RKO (cell line): ENCODE measurements at regions not wholly inside any gene's neighbourhood (a gene's known extent, or its start where the extent isn't known, plus 50 kb on each side); places are given as distances from the start of the nearest gene placed in this dataset.
"Not testable (repeated sequence)": the region's sequence is repeated elsewhere in the genome, so short reads cannot be mapped to it uniquely, and the experiment has no call there.

Source experiments
- DNase-seq: peaks from one replicate; pipeline ENCODE4 v3.0.0-alpha.2; 2016; ENCODE audit warnings: low spot score

- no peak for DNase-seq
Observed at GRCh38 chr10:25808372-25808771, 125.7 kb upstream of the MYO3A start.

GRCh38 chr10:25811052-25811685, 122.9 kb upstream of the MYO3A start:
- no peak for DNase-seq

DNA sequence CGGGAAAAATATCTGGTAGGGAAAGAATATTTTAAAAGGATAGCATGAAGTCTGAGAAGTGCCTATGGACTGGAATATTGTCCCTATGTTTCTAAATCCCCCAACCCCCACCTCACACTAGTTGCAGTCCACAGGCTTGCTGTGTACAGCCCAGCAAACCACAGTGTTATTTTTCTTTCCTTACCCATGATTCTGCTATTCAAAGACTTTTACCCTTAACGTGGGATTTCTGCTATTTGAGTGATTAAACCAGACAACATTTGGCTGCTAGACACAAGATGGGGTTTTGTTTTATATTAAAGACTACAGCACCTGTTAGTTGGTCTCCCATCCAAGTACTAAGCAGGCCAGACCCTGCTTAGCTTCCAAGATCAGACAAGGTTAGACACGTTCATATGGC, 120.5 kb upstream of the MYO3A start:
- DNase-seq, result no peak

GRCh38 chr10:25815236-25815635, 118.8 kb upstream of the MYO3A start:
- no peak for DNase-seq

DNA sequence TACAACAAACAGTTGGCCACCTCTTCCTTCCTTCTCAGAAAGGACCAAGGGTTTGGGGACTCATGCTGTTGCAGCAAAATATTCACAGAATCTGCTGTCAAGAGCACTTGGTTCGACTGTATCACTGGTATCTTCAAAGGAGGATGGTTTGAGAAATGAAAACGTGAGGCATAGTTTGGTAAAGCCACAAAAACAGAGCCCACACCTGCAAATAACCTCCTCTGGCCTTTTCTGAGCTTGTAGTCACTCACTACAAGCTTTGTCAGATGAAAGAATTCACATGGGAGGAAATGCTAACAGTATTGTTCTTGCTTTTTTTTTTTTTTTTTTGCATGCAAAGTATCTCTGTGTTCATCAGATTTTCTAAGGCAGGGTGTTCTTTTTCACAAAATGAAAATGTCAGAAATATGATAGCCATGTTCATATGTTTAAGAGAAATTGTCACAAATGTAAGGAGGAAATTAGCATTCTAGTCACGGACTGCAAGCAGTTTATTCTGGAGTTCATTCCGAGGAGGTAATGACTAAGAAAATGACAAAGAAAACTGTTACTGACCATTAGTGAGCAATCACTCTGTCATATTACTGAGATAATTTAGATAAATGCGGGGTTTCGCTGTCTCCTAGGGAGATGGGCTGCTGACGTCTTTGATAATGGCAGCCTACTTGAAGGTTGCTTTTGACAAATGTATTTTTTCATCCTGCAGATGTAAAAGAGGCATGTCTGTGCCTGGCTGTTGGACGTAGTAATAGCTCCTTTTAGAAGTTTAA, 117.8 kb upstream of the MYO3A start:
- peak; percentile 49 for DNase-seq

- no peak for DNase-seq
Observed at GRCh38 chr10:25817200-25817599, 116.8 kb upstream of the MYO3A start.

- no peak for DNase-seq
Observed at GRCh38 chr10:25818751-25819150, 115.3 kb upstream of the MYO3A start.

DNA sequence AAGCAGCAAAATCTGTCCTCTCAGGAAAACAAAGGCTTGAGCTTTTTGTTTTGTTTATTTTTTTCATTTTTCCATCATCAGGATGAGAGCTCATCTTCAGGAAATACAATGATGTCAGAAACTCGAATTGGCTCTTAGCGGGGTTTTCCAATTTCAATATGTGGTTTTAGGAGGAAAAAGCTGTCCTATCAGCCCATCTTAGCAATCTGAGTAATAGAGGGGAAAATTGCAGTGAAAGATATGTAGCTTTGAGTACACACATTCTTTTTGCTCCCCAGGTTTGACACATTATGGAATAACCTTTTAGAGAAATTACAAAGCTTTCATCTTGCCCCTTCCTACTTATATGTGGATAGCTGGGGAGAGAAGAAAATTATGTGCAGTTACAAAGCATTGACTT, 113.6 kb upstream of the MYO3A start:
- DNase-seq, result no peak

DNA sequence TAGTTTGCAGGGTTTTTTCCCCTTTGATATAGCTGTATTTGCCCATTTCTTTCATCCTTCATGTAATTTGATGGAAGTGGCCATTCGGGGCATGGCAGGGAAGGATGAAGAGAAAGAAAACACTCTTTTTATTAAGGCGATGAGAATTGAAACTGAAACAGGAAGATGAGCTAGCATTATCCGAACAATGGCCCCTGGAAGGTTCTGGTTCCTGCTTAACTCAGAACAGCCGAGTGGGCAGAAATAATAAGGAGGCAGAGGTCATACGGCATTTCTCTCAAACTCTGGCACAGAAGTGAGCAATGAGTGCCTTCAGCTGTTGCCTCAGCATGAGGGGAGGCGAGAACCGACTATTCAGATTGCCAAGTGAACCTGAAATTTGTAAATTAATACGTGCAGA, 113.2 kb upstream of the MYO3A start:
- no peak for DNase-seq

- DNase-seq, result no peak
Observed at GRCh38 chr10:25824050-25824449, 110.0 kb upstream of the MYO3A start.

DNA sequence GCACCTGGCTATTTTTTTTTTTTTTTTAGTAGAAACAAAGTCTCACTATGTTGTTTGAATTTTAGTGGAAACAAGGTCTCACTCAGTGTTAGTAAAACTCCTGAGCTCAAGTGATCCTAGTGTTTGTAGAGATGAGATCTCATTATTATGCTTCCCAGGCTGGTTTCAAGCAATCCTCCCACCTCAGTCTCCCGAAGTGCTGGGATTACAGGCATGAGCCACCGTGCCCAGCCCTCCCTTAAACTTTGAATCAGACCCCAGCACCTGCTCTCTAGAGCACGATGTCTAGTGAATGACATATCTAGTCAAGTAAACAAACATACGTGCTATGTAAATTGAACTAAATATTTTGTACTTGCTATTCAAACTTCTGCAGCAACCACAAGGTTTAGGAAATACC, 105.6 kb upstream of the MYO3A start:
- no peak for DNase-seq

GRCh38 chr10:25831080-25831479, 102.9 kb upstream of the MYO3A start:
- no peak for DNase-seq

- peak; percentile 59 for DNase-seq
Observed at GRCh38 chr10:25839683-25840082, 94.3 kb upstream of the MYO3A start.

DNA sequence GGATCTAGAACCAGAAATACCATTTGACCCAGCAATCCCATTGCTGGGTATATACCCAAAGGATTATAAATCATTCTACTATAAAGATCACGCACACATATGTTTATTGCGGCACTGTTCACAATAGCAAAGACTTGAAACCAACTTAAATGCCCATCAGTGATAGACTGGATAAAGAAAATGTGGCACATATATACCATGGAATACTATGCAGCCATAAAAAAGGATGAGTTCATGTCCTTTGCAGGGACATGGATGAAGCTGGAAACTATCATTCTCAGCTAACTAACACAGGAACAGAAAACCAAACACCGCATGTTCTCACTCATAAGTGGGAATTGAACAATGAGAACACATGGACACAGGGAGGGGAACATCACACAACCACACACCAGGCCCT, 93.2 kb upstream of the MYO3A start:
- not testable (repeated sequence) for DNase-seq

- DNase-seq, result no peak
Observed at GRCh38 chr10:25842146-25842545, 91.9 kb upstream of the MYO3A start.

DNA sequence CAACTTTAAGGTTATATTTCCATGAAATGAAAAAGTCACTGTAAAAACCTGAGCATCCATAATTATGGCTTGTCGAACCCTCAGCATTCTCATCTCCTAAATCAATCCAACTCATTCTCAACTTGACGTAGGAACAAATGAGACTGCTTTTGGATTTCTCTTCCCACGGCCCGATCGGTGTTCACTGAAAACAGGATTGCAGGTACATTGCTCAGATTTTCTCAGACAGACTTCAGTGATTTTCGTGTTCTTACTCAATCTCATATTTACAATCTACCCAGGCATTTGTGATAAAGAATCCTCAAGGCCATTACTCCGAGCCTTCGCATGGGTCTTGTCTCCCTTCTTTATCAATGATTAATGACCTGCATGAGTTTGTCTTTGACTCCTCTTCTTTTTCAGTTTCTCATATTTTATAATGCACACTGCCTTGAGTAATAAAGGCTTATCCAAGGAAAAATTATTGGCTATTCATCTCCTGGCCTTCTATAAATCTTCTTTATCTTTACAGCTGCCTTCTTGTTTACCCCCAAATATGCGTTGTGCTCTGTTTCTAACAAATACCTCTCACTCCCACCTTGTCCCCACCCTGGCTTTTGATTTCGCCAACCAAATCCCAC, 90.4 kb upstream of the MYO3A start:
- no peak for DNase-seq

DNA sequence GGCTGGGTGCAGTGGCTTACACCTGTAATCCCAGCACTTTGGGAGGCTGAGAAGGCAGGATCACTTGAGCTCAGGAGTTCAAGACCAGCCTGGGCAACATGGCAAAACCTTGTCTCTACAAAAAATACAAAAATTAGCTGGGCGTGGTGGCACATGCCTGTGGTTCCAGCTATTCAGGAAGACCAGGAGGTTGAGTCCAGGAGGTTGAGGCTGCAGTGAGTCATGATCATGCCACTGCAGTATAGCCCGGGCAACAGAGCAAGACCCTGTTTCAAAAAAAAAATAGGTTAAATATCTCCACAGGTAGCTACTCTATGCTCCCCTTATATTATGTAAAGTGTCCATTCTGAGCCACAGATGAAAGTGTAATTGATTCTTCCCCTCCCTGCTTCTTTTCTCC, 89.3 kb upstream of the MYO3A start:
- not testable (repeated sequence) for DNase-seq

DNA sequence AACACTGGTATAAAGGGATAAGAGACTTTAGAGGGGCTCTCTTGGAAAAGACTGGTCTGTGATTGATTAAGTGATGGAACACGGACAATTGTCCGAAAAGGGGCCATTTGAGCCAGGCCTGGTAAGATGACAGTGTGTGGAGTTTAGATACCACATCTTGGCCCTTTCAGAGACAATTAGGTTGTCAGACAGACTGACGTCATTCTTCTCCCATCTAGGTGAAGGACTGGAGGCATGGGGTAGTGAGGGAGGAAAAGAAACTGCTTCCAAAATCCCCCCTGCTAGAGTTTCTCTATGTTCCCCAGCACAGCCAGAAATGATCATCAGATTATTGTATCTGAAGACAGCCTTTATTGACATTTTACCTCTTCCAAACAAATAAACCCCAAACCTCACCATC, 84.8 kb upstream of the MYO3A start:
- no peak for DNase-seq

GRCh38 chr10:25849988-25850387, 84.0 kb upstream of the MYO3A start:
- DNase-seq, result no peak

DNA sequence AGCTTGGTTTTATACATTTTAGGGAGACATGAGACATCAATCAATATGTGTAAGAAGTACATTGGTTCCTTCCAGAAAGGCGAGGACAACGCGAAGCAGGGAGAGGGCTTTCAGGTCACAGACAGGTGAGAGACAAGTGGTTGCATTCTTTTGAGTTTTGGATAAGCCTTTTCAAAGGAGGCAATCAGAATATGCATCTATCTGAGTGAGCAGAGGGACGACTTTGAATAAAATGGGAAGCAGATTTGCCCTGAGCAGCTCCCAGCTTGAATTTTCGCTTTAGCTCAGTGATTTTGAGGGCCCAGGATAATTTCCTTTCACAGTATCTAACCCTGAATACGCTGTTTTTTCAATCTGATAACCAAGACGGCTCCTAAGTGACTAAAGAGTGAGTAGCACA, 82.5 kb upstream of the MYO3A start:
- no peak for DNase-seq

DNA sequence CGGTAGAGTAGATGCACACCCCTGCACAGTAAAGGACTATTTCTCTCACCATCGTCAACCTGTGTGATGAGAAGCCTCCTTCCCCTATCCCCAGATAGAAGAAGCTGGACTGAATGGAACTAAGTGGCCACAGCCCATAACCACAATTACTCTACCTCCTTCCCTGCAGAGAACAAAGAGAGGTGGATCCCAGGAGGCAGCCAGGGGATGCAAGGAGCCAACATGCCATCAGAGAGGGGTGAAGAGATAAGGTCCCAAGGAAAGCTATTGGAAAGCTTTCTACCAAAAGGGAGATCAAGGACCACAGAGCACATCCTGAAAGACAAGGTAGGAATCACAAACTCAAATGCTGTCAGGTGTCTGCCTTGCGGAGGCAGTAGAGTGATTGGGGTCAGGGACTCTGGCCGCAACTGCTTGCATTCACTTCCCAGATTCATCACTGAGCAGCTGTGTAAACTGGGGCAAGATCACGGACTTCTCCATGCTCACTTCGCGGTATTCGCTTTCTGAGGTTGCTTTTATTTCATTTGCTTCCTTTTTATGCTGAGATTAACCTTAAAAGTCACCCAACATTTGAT, 81.6 kb upstream of the MYO3A start:
- no peak for DNase-seq

DNA sequence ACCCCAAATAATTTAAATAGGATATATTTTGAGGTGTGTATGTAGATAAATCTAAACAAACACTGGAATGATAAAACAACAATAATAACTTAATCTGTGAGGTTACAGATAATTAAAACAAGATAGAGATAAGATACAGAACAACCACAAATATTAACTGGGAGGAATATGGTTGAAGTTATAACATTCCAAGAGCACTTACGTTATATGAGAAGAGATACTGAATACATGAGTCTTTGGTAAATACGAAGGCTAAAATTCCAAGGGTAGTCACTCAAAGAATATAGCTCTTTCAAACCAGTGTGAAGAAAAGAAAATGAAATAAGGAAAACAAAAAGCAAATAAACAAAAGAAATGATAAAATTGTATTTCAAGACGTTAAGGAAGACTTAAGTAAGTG, 76.0 kb upstream of the MYO3A start:
- DNase-seq, result no peak

- no peak for DNase-seq
Observed at GRCh38 chr10:25865267-25865666, 68.8 kb upstream of the MYO3A start.
